Stimulated activated naive CD8-positive, alpha-beta T cell treated with anti-CD3 and anti-CD28 coated beads, Interleukin-15, Interleukin-2, amounts not matched to agents 100 ng/mL and 50 ng/mL, for 24 hours (primary cell): ENCODE measurements at regions not wholly inside any gene's neighbourhood (a gene's known extent, or its start where the extent isn't known, plus 50 kb on each side); places are given as distances from the start of the nearest gene placed in this dataset.

Source experiments
- H3K27ac Mint-ChIP-seq: one replicate; pipeline ENCODE4 v1.8.0; 2021; ENCODE audit warnings: mild to moderate bottlenecking, mixed read lengths
- H3K27me3 Mint-ChIP-seq: one replicate; pipeline ENCODE4 v1.8.0; 2021; ENCODE audit warnings: mixed read lengths
- H3K36me3 Mint-ChIP-seq: one replicate; pipeline ENCODE4 v1.8.0; 2021; ENCODE audit warnings: low read depth, mixed read lengths
- H3K4me1 Mint-ChIP-seq: one replicate; pipeline ENCODE4 v1.8.0; 2021; ENCODE audit warnings: low read depth, mixed read lengths
- H3K4me3 Mint-ChIP-seq: one replicate; pipeline ENCODE4 v1.8.0; 2021; ENCODE audit warnings: mild to moderate bottlenecking, mixed read lengths
- H3K9me3 Mint-ChIP-seq: one replicate; pipeline ENCODE4 v1.8.0; 2021; ENCODE audit warnings: mixed read lengths

GRCh38 chr12:68489273-68489672 is 121.4 kb upstream of the RAP1B start:
- peaks cover 15% of the 10 kb centered on the region for H3K4me1 Mint-ChIP-seq
- H3K27ac Mint-ChIP-seq: no peak overlapping the region
- H3K36me3 Mint-ChIP-seq: no peaks in the 10 kb centered on the region
- H3K27me3 Mint-ChIP-seq: no peaks in the 10 kb centered on the region
- peaks cover 5% of the 10 kb centered on the region for H3K9me3 Mint-ChIP-seq
- H3K4me3 Mint-ChIP-seq: no peak overlapping the region

GRCh38 chr12:68490476-68490875 is 120.2 kb upstream of the RAP1B start:
- no peaks in the 10 kb centered on the region for H3K27me3 Mint-ChIP-seq
- no peaks in the 10 kb centered on the region for H3K36me3 Mint-ChIP-seq
- H3K27ac Mint-ChIP-seq: no peak overlapping the region
- H3K4me3 Mint-ChIP-seq: no peak overlapping the region
- peaks cover 15% of the 10 kb centered on the region for H3K4me1 Mint-ChIP-seq
- H3K9me3 Mint-ChIP-seq: peaks cover 5% of the 10 kb centered on the region

- Mint-ChIP-seq H3K4me1 (peaks cover 23% of the 10 kb centered on the region), H3K27ac (no peak overlapping the region), H3K4me3 (no peak overlapping the region), H3K36me3 (no peaks in the 10 kb centered on the region), H3K9me3 (peaks cover 5% of the 10 kb centered on the region), H3K27me3 (no peaks in the 10 kb centered on the region)
These were observed 119.3 kb upstream of the RAP1B start for GRCh38 chr12:68491204-68491960.

GRCh38 chr12:68495336-68496070 is 115.2 kb upstream of the RAP1B start:
- H3K4me3 Mint-ChIP-seq: no peak overlapping the region
- peaks cover 48% of the 10 kb centered on the region for H3K4me1 Mint-ChIP-seq
- H3K27me3 Mint-ChIP-seq: no peaks in the 10 kb centered on the region
- peaks cover 4% of the 10 kb centered on the region for H3K9me3 Mint-ChIP-seq
- H3K36me3 Mint-ChIP-seq: peaks cover 4% of the 10 kb centered on the region
- H3K27ac Mint-ChIP-seq: no peak overlapping the region

- Mint-ChIP-seq H3K36me3 (peaks cover 4% of the 10 kb centered on the region), H3K27ac (peak overlapping the region; percentile 94), H3K4me3 (peak overlapping the region; percentile 75), H3K9me3 (peaks cover 3% of the 10 kb centered on the region), H3K4me1 (peaks cover 36% of the 10 kb centered on the region), H3K27me3 (no peaks in the 10 kb centered on the region)
These were observed 113.6 kb upstream of the RAP1B start for GRCh38 chr12:68497107-68497506.

- Mint-ChIP-seq H3K4me1 (peaks cover 36% of the 10 kb centered on the region), H3K27me3 (no peaks in the 10 kb centered on the region), H3K4me3 (peak overlapping the region; percentile 75), H3K9me3 (peaks cover 3% of the 10 kb centered on the region), H3K36me3 (peaks cover 4% of the 10 kb centered on the region), H3K27ac (peak overlapping the region; percentile 94)
These were observed 113.0 kb upstream of the RAP1B start for GRCh38 chr12:68497702-68498101.

GRCh38 chr12:68498736-68499135 is 112.0 kb upstream of the RAP1B start:
- Mint-ChIP-seq H3K27ac (peak overlapping the region; percentile 21), H3K27me3 (no peaks in the 10 kb centered on the region), H3K4me3 (no peak overlapping the region), H3K4me1 (peaks cover 36% of the 10 kb centered on the region), H3K36me3 (peaks cover 4% of the 10 kb centered on the region), H3K9me3 (peaks cover 3% of the 10 kb centered on the region)

- Mint-ChIP-seq H3K4me3 (no peak overlapping the region), H3K9me3 (peaks cover 3% of the 10 kb centered on the region), H3K27me3 (no peaks in the 10 kb centered on the region), H3K27ac (no peak overlapping the region), H3K4me1 (peaks cover 36% of the 10 kb centered on the region), H3K36me3 (peaks cover 4% of the 10 kb centered on the region)
These were observed 111.1 kb upstream of the RAP1B start for GRCh38 chr12:68499616-68500015.

GRCh38 chr12:68501226-68501625 is 109.5 kb upstream of the RAP1B start:
- peaks cover 36% of the 10 kb centered on the region for H3K4me1 Mint-ChIP-seq
- no peak overlapping the region for H3K4me3 Mint-ChIP-seq
- peaks cover 4% of the 10 kb centered on the region for H3K36me3 Mint-ChIP-seq
- peaks cover 3% of the 10 kb centered on the region for H3K9me3 Mint-ChIP-seq
- H3K27ac Mint-ChIP-seq: no peak overlapping the region
- no peaks in the 10 kb centered on the region for H3K27me3 Mint-ChIP-seq

GRCh38 chr12:68505970-68506369 is 104.7 kb upstream of the RAP1B start:
- no peaks in the 10 kb centered on the region for H3K36me3 Mint-ChIP-seq
- H3K4me1 Mint-ChIP-seq: peaks cover 12% of the 10 kb centered on the region
- H3K4me3 Mint-ChIP-seq: no peak overlapping the region
- H3K9me3 Mint-ChIP-seq: peaks cover 5% of the 10 kb centered on the region
- no peak overlapping the region for H3K27ac Mint-ChIP-seq
- no peaks in the 10 kb centered on the region for H3K27me3 Mint-ChIP-seq

- Mint-ChIP-seq H3K4me3 (no peak overlapping the region), H3K27ac (peak overlapping the region; percentile 19), H3K36me3 (no peaks in the 10 kb centered on the region), H3K4me1 (peaks cover 12% of the 10 kb centered on the region), H3K27me3 (no peaks in the 10 kb centered on the region), H3K9me3 (peaks cover 5% of the 10 kb centered on the region)
These were observed 104.1 kb upstream of the RAP1B start for GRCh38 chr12:68506619-68507018.

GRCh38 chr12:68507657-68508056 is 103.0 kb upstream of the RAP1B start:
- no peak overlapping the region for H3K27ac Mint-ChIP-seq
- H3K4me3 Mint-ChIP-seq: no peak overlapping the region
- H3K36me3 Mint-ChIP-seq: no peaks in the 10 kb centered on the region
- peaks cover 7% of the 10 kb centered on the region for H3K9me3 Mint-ChIP-seq
- no peaks in the 10 kb centered on the region for H3K27me3 Mint-ChIP-seq
- peaks cover 12% of the 10 kb centered on the region for H3K4me1 Mint-ChIP-seq

- Mint-ChIP-seq H3K36me3 (no peaks in the 10 kb centered on the region), H3K4me3 (no peak overlapping the region), H3K27me3 (no peaks in the 10 kb centered on the region), H3K27ac (no peak overlapping the region), H3K9me3 (peaks cover 9% of the 10 kb centered on the region), H3K4me1 (peaks cover 12% of the 10 kb centered on the region)
These were observed 102.1 kb upstream of the RAP1B start for GRCh38 chr12:68508576-68508975.

- Mint-ChIP-seq H3K36me3 (no peaks in the 10 kb centered on the region), H3K9me3 (peaks cover 9% of the 10 kb centered on the region), H3K27me3 (no peaks in the 10 kb centered on the region), H3K4me1 (peaks cover 12% of the 10 kb centered on the region), H3K27ac (no peak overlapping the region), H3K4me3 (no peak overlapping the region)
These were observed 101.5 kb upstream of the RAP1B start for GRCh38 chr12:68509242-68509641.

- Mint-ChIP-seq H3K36me3 (no peaks in the 10 kb centered on the region), H3K4me3 (no peak overlapping the region), H3K27ac (no peak overlapping the region), H3K4me1 (peaks cover 12% of the 10 kb centered on the region), H3K27me3 (no peaks in the 10 kb centered on the region), H3K9me3 (peaks cover 9% of the 10 kb centered on the region)
These were observed 100.3 kb upstream of the RAP1B start for GRCh38 chr12:68510397-68510796.
